Muscle layer of duodenum (tissue), 2 donors: ENCODE measurements at regions not wholly inside any gene's neighbourhood (a gene's known extent, or its start where the extent isn't known, plus 50 kb on each side); places are given as distances from the start of the nearest gene placed in this dataset.

Experiments
- H3K27ac ChIP-seq: one replicate; pipeline ENCODE4 v1.7.0; 2013; ENCODE audit warnings: mild to moderate bottlenecking, low read length
- H3K27me3 ChIP-seq: one replicate; pipeline ENCODE4 v1.7.0; 2013; ENCODE audit warnings: low read depth, mild to moderate bottlenecking, control low read depth, low read length
- H3K36me3 ChIP-seq, 2 donors: one replicate each; pipeline ENCODE4 v1.7.0; 2013; ENCODE audit warnings: low read length in 2 of 2, control low read depth in 1 of 2, mild to moderate bottlenecking in 1 of 2; ENCODE audit not compliant: insufficient read depth in 2 of 2, control insufficient read depth in 1 of 2
- H3K4me1 ChIP-seq, 2 donors: one replicate each; pipeline ENCODE4 v1.7.0; 2013; ENCODE audit warnings: low read length in 2 of 2, mild to moderate bottlenecking in 2 of 2, control low read depth in 1 of 2, moderate library complexity in 1 of 2; ENCODE audit not compliant: insufficient read depth in 2 of 2, control insufficient read depth in 1 of 2
- H3K4me3 ChIP-seq, 2 donors: one replicate each; pipeline ENCODE4 v1.7.0; 2013; ENCODE audit warnings: low read length in 2 of 2, low read depth in 1 of 2, mild to moderate bottlenecking in 1 of 2
- H3K9me3 ChIP-seq, 2 donors: one replicate each; pipeline ENCODE4 v1.7.0; 2013; ENCODE audit warnings: low read length in 2 of 2, control low read depth in 1 of 2, mild to moderate bottlenecking in 1 of 2; ENCODE audit not compliant: control insufficient read depth in 1 of 2
- donor health status: healthy.

DNA sequence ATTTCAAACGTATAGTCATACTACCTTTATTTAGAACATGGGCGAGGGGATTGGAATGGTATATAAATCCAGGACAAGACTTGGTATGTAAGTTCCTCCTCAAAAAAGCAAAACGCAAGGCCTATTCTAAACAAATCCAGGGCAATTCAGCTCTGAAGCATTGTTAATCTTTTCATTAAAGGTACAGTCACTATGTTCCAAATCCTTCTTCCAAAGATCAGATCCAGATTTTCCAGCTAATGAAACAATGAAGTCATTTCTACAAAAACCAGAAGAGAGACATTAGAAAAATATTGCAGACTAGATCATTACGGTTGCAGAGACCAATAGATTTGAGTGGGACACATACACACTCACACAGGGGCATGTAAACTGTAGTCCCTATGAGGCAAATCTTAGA, 116.1 kb upstream of the BNC2 start:
- H3K27ac ChIP-seq: peak overlapping the region; percentile 28
- H3K27me3 ChIP-seq: no peaks in the 10 kb centered on the region
- no peaks in the 10 kb centered on the region for H3K9me3 ChIP-seq
- H3K4me1 ChIP-seq: peaks cover 0 to 8% of the 10 kb centered on the region in 2 donors
- H3K4me3 ChIP-seq: no peak overlapping the region
- no peaks in the 10 kb centered on the region for H3K36me3 ChIP-seq

DNA sequence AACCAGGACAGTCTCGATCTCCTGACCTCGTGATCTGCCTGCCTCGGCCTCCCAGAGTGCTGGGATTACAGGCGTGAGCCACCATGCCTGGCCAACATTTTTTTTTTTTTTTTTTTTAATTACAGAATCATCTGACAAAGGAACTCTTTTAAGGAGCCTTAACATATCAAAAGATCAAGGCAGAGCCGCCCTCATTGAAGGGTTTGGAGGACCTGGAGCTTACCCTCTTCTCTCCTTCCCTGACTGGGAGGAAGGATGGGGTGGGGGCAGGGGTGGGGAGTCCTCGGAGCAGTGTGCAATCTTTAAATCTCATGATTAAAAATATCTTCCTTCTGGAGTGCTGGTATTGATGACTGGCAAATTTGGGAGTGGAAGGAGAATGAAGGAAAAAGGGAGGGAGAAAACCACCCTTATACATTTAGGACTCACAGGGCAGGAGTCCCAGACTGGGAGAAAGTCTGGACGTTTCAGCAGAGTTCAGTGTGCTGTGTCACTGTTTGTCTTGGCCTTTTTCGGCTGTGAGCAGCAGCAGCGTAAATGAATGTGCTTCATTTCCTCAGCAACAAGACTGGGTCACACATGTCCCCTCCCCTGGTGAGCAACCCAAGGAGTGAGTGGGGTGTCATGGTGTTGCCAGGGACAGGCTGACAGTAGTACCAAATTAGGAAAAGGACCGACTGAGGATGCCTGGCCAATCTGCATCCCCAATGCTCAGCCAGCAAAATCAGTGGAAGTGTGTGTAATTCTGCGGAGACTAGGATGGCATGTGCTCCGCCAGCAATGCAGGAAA, 115.3 kb upstream of the BNC2 start:
- no peak overlapping the region for H3K4me3 ChIP-seq
- no peaks in the 10 kb centered on the region for H3K36me3 ChIP-seq
- no peaks in the 10 kb centered on the region for H3K9me3 ChIP-seq

DNA sequence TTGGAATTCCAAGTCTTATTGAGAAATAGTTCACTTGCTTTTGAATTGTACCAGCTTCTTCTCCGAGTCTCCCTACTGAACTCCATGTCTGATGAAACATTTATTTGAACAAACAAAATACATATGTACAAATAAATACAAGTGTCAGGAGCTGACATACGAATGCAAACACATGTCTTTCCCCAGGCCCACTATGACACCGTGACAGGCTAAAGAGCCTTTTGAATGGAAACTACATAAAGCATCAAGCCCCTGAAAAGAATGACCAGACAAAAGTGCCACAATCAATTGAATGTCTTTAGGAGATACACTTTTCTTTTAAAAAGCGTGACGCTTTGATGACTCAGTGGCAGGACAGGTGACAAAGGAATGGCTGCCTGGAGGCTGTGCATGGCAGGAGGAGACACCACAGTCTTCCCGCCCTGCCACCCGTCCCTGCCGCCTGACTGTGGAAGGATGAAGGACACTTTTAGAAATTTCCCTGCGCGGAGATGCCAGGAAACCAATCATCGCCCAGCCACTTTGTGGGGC, 112.4 kb upstream of the BNC2 start:
- H3K27ac ChIP-seq: no peak overlapping the region
- H3K27me3 ChIP-seq: no peaks in the 10 kb centered on the region
- no peaks in the 10 kb centered on the region for H3K9me3 ChIP-seq
- no peak overlapping the region for H3K4me3 ChIP-seq
- H3K4me1 ChIP-seq: peaks cover 0 to 8% of the 10 kb centered on the region in 2 donors
- no peaks in the 10 kb centered on the region for H3K36me3 ChIP-seq

More for the DNA sequence above, 115.3 kb upstream of the BNC2 start:
- Histone ChIP-seq H3K27ac (peak overlapping the region; percentile 28), H3K4me1 (peaks cover 0 to 8% of the 10 kb centered on the region in 2 donors), H3K27me3 (no peaks in the 10 kb centered on the region)

DNA sequence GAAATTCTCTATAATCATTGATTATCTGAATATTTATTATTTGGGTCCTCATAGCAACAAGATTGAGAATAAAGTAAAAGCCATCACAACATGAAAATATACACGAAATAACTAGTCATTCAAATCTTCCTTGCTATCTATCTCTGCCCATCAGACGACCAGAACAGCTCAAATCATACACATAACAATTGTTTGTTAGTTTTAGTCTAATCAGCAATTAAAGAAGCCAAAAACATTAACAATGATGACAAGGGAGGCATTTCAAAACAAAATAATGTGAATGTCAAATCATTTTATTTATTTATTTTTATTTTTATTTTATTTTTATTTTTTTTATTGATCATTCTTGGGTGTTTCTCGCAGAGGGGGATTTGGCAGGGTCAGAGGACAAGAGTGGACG, 106.0 kb upstream of the BNC2 start:
- no peaks in the 10 kb centered on the region for H3K9me3 ChIP-seq
- H3K4me1 ChIP-seq: no peaks in the 10 kb centered on the region
- H3K27me3 ChIP-seq: no peaks in the 10 kb centered on the region
- no peaks in the 10 kb centered on the region for H3K36me3 ChIP-seq
- H3K27ac ChIP-seq: no peak overlapping the region
- H3K4me3 ChIP-seq: no peak overlapping the region

DNA sequence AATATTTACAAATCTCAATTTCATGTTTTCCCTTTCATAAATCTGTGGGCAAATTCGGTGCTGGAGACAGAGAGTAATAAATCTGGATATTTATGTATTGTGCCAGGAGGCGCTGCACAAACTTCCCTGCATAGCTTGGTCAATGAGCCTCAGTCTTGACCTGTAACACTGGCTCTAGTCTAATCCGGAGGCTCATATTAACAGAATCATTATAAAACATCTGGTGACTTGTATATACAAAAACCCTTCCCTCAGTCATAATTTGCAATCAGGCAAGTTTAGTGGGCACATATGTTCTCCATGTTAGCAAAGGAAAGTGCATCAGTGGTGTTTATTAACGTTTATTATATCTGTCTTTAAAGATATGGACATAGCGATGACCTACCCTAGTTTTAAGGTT, 104.0 kb upstream of the BNC2 start:
- H3K36me3 ChIP-seq: no peaks in the 10 kb centered on the region
- H3K4me3 ChIP-seq: no peak overlapping the region
- no peaks in the 10 kb centered on the region for H3K4me1 ChIP-seq
- no peaks in the 10 kb centered on the region for H3K27me3 ChIP-seq
- no peaks in the 10 kb centered on the region for H3K9me3 ChIP-seq
- no peak overlapping the region for H3K27ac ChIP-seq

DNA sequence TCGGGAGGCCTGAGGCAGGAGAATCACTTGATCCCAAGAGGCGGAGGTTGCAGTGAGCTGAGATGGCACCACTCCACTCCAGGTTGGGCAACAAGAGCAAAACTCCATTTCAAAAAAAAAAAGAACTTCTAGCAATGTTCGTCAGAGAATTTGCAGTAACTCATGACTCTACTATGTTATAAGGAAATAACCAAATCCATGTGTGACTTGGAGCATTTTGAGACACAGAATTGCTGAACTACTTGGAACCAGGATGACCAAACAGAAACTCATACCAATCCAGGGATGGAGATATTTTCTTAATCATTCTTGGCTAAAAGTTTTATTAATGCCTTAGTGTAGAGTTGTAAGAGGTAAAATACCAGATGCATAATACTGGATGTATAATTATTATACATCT, 99.9 kb upstream of the BNC2 start:
- no peaks in the 10 kb centered on the region for H3K9me3 ChIP-seq

DNA sequence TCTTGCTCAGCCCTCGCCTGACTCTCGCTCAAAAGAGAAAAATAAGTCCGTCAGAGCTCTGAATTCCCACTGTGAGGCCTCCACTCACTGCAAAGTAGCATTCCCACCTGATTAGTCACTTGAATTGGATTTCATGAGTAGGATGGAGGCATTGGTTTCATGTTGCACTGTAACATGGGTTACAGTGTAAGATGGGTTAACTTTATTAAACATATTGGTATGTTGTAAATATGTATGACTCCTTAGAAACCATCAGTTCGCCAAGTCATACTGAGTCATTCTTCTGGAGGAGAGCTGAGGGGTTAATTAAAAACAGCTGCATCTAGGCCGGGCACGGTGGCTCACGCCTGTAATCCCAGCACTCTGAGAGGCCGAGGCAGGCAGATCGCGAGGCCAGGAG, 93.8 kb upstream of the BNC2 start:
- Histone ChIP-seq H3K27ac (no peak overlapping the region), H3K36me3 (no peaks in the 10 kb centered on the region), H3K27me3 (no peaks in the 10 kb centered on the region), H3K4me1 (no peaks in the 10 kb centered on the region), H3K9me3 (no peaks in the 10 kb centered on the region), H3K4me3 (no peak overlapping the region)

More for the DNA sequence above, 99.9 kb upstream of the BNC2 start:
- no peaks in the 10 kb centered on the region for H3K36me3 ChIP-seq
- no peaks in the 10 kb centered on the region for H3K4me1 ChIP-seq
- H3K27ac ChIP-seq: no peak overlapping the region
- no peaks in the 10 kb centered on the region for H3K27me3 ChIP-seq
- no peak overlapping the region for H3K4me3 ChIP-seq

DNA sequence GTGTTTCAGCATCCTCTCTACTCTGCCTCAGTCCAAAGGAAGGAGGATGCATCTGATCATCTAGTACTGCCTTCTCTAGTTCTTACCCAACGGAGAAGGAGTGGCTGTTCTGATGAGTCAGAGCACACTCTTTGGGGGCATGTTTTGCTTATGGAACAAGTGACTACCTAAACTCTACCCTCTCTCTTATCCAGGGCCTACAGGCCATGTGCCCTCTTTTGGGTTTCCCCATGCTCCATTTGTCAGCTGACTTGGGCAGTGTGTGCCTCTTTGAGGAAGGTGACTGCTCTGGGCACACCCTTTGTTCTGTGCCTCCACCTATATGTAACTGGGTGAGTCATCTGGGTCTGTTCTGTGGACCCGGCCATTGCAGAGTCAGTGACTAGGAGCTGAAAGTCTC, 89.6 kb upstream of the BNC2 start:
- Histone ChIP-seq H3K4me1 (no peaks in the 10 kb centered on the region), H3K9me3 (no peaks in the 10 kb centered on the region), H3K27me3 (no peaks in the 10 kb centered on the region), H3K36me3 (no peaks in the 10 kb centered on the region), H3K27ac (no peak overlapping the region), H3K4me3 (no peak overlapping the region)

DNA sequence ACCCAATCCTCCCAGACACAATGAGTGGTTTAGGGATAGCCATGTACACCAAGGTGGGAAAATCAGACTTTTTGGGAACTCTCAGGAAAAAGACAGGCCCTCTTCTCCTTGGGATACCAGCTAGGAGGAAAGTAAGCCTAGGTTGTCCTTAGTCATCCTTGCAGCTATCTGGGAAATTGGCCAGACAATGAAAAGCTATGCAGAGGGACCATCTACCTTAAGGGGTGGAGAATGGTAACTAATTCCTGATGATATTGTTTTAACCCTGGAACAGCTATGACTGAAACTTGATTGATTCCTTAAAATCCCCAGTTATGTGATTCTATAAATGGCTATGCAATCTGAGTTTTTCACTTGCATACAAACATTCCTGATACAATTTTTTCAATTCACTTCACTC, 88.9 kb upstream of the BNC2 start:
- no peak overlapping the region for H3K27ac ChIP-seq
- H3K4me1 ChIP-seq: no peaks in the 10 kb centered on the region
- H3K4me3 ChIP-seq: no peak overlapping the region
- H3K36me3 ChIP-seq: no peaks in the 10 kb centered on the region
- no peaks in the 10 kb centered on the region for H3K27me3 ChIP-seq
- no peaks in the 10 kb centered on the region for H3K9me3 ChIP-seq

DNA sequence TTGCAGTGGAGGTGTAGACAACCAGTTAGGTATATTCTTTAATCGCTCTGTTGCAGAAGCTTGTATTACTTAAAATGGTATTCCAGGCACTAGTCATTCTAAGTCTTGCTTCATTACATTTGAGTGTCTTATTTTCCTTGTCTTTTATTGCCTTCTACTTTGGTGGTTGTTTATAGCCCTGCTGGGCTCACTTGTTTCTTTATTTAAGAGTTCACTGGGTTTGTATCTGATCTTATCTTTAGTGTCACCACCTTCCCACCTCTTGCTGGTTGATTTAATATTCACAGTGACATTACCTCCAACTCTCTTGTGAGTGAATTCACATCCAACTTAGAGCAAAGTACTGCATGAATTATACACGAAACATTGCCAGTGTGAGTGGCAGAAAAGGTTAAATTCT, 83.6 kb upstream of the BNC2 start:
- no peak overlapping the region for H3K27ac ChIP-seq
- no peaks in the 10 kb centered on the region for H3K4me1 ChIP-seq
- H3K27me3 ChIP-seq: no peaks in the 10 kb centered on the region
- no peaks in the 10 kb centered on the region for H3K36me3 ChIP-seq
- H3K9me3 ChIP-seq: no peaks in the 10 kb centered on the region
- H3K4me3 ChIP-seq: no peak overlapping the region

DNA sequence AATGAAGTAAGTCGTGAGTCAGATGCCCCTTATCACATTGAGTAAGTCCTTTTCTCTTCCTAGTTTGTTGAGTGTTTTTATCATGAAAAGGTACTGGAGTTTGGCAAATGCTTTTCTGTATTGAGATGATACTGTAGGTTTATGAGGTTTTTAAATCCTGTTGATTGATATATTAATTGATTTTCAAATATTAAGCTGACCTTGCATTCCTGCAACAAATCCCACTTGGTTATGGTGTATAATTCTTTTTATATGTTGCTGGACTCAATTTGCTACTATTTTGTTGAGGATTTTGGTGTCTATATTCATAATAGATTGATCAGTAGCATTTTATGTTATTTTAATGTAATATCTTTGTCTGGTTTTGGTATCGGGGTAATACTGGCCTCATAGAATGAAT, 81.0 kb upstream of the BNC2 start:
- no peaks in the 10 kb centered on the region for H3K4me1 ChIP-seq
- no peak overlapping the region for H3K27ac ChIP-seq
- no peak overlapping the region for H3K4me3 ChIP-seq
- no peaks in the 10 kb centered on the region for H3K36me3 ChIP-seq
- H3K27me3 ChIP-seq: no peaks in the 10 kb centered on the region
- no peaks in the 10 kb centered on the region for H3K9me3 ChIP-seq

DNA sequence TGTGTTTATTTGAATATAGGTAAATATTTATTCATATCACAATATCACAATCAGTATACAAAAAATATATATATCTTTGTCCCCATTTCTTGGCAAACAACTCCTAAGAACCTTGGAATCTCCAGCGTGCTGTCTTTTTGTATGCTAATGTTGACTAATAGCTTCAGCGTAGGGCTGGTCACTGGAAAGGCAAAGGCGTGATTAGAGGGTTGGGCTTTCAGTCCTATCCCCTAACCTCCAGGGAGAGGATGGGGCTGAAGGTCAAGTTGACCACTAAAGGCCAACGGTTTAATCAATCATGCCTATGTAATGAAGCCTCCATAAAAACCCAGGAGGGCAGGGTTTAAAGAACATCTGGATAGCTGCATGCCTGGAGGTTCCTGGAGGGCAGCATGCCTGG, 79.6 kb upstream of the BNC2 start:
- Histone ChIP-seq H3K4me1 (no peaks in the 10 kb centered on the region), H3K9me3 (no peaks in the 10 kb centered on the region), H3K36me3 (no peaks in the 10 kb centered on the region), H3K4me3 (no peak overlapping the region), H3K27ac (no peak overlapping the region), H3K27me3 (no peaks in the 10 kb centered on the region)
